GM12875 (cell line): ENCODE measurements at regions not wholly inside any gene's neighbourhood (a gene's known extent, or its start where the extent isn't known, plus 50 kb on each side); places are given as distances from the start of the nearest gene placed in this dataset.

Source experiments
- H3K4me3 ChIP-seq: one replicate; pipeline ENCODE4 v1.5.1; 2011; ENCODE audit warnings: low read depth, low read length, control low read depth
- TF ChIP-seq, protein P1 (sequence below): IDR thresholded peaks from 2 replicates; pipeline ENCODE4 v1.5.1; 2011; ENCODE audit warnings: low read depth, mild to moderate bottlenecking, control low read depth, inconsistent platforms, low read length, moderate library complexity, borderline replicate concordance; ENCODE audit not compliant: insufficient read depth

DNA sequence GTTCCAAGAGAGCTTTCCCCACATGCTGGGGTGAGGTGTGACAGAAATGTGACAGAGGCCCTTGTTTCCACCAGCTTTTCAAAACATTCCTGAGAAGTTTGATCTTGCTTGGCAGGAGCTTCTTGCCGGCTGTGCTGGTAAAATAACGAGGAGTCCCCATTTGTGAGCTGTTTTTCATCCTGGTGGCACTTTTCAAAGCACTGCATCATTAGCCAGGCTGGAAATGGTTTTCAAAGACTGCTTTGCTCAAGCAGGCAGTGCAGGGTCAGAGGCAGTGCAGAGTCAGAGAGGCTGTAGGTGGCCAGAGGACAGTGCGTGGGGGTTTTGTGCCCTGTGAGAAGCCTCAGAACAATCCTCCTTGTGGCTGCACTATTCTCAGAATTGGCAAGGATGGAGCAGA lies 75.8 kb upstream of the KCNA3 start:
- H3K4me3 ChIP-seq = no peak overlapping the region
- TF ChIP-seq, protein P1, sequence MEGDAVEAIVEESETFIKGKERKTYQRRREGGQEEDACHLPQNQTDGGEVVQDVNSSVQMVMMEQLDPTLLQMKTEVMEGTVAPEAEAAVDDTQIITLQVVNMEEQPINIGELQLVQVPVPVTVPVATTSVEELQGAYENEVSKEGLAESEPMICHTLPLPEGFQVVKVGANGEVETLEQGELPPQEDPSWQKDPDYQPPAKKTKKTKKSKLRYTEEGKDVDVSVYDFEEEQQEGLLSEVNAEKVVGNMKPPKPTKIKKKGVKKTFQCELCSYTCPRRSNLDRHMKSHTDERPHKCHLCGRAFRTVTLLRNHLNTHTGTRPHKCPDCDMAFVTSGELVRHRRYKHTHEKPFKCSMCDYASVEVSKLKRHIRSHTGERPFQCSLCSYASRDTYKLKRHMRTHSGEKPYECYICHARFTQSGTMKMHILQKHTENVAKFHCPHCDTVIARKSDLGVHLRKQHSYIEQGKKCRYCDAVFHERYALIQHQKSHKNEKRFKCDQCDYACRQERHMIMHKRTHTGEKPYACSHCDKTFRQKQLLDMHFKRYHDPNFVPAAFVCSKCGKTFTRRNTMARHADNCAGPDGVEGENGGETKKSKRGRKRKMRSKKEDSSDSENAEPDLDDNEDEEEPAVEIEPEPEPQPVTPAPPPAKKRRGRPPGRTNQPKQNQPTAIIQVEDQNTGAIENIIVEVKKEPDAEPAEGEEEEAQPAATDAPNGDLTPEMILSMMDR = no peak

DNA sequence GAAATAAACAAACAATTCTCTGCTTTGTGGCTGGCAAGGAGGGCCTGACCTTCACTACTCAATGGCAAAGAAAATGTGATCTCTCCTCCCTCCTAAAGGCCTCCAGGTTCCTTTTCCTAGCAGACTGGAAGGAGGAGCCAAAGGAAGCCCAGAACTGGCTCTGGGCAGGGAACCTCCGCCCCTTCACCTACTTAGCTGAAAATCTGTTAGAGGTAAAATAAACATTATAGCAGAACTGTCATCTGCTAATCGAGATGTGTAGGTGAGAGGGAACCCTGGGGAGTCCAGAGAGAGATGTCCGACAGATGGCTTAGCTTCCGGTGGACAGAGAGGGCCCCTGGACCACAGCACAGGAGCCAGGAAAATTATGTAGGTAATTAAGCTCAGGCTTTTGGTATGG lies 75.2 kb upstream of the KCNA3 start:
- no peak overlapping the region for H3K4me3 ChIP-seq
- TF ChIP-seq, protein P1 = no peak

DNA sequence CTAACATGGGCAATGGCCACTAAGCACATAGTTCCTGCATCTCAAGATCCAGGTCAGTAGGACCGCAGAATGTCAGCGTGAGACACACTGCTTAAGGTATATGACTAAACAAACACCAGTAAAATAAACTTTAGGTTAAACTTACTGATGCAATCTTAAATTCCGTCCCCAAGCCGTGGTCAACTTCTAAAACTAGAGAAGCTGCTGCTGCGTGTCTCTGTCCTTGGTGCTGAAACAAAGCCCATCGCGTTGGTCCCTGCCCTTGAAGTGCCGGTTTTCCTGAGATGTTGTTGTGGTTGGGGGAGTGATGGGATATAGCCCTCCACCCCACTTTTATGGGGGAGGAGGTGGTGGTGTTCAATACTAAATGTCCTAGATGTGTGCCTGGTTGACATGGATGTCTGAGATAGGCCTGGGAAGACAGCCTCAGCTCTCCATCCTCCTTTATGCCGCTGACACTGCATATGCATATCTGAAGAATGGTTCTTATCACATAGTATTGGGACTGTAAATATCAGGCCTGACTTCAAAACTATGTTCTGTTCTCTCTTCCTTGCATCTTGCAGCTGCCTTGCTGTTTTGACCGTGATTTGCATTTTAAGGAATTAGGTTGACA lies 72.0 kb upstream of the KCNA3 start:
- no peak overlapping the region for H3K4me3 ChIP-seq
- TF ChIP-seq, protein P1 = no peak

- TF ChIP-seq, protein P1 = no peak
- H3K4me3 ChIP-seq = no peak overlapping the region
Observed at GRCh38 chr1:110743397-110743796, 68.7 kb upstream of the KCNA3 start.

- no peak overlapping the region for H3K4me3 ChIP-seq
- TF ChIP-seq, protein P1 = no peak
Observed at GRCh38 chr1:110736900-110737605, 62.3 kb upstream of the KCNA3 start.

GRCh38 chr1:110734133-110734680 lies 59.5 kb upstream of the KCNA3 start:
- TF ChIP-seq, protein P1 = no peak
- H3K4me3 ChIP-seq = no peak overlapping the region

GRCh38 chr1:110731529-110731928 lies 56.8 kb upstream of the KCNA3 start:
- TF ChIP-seq, protein P1 = no peak
- H3K4me3 ChIP-seq = no peak overlapping the region
